ENCODE measurements at regions not wholly inside any gene's neighbourhood (a gene's known extent, or its start where the extent isn't known, plus 50 kb on each side); places are given as distances from the start of the nearest gene placed in this dataset.

DNA sequence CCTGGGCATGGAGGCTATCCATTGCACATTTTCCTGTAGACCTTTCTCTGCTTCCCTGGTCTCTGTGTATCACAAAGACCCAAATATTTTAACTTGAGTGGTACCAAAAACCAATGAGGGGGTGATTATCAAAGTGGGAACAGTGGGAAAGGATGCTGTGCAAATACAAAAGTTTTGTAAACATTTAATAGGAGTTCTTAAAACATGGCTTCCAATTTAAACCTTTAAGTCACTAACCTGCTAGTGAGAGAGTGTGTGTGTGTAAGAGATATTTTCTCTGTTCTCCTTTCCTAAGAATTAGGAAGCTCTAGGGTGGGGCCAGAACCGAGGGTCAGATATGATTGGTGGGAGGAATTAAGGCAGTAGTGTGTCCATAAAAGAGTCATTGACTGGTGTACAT lies 64.5 kb upstream of the ARHGAP5 start:
- H2AFZ ChIP-seq (ENCODE audit: low read depth, low read length): no peak overlapping the region
- Mint-ChIP-seq H3K9me3 (ENCODE audit: unreplicated experiment) (no peaks in the 10 kb centered on the region), H3K4me1 (ENCODE audit: low read depth, unreplicated experiment) (peaks cover 33% of the 10 kb centered on the region), H3K27me3 (ENCODE audit: low read depth, unreplicated experiment) (no peaks in the 10 kb centered on the region), H3K36me3 (ENCODE audit: low read depth, unreplicated experiment) (no peaks in the 10 kb centered on the region), H3K27ac (ENCODE audit: unreplicated experiment) (no peak overlapping the region), H3K4me3 (ENCODE audit: unreplicated experiment) (no peak overlapping the region)
- peaks cover 11% of the 10 kb centered on the region for H3K4me1 ChIP-seq (ENCODE audit: insufficient read depth, low read length)
- no peak overlapping the region for H3K27ac ChIP-seq (ENCODE audit: low read depth, low read length)
- H3K79me2 ChIP-seq (ENCODE audit: insufficient read depth, low read length): no peaks in the 10 kb centered on the region
- H3K36me3 ChIP-seq (ENCODE audit: insufficient read depth, low read length): no peaks in the 10 kb centered on the region
- H3K27me3 ChIP-seq (ENCODE audit: insufficient read depth, low read length): no peaks in the 10 kb centered on the region
- H3K9me3 ChIP-seq (ENCODE audit: insufficient read depth, low read depth, low read length): no peaks in the 10 kb centered on the region
- H4K20me1 ChIP-seq (ENCODE audit: insufficient read depth, low read length): no peaks in the 10 kb centered on the region
- DNase-seq (ENCODE audit: low read depth) (no peak), FAIRE-seq (no peak)
- no peak overlapping the region for H3K4me3 ChIP-seq (ENCODE audit: insufficient read depth, low read depth, low read length)
- no peak for TF ChIP-seq EZH2 (IDR thresholded peaks at IDR 0.05; ENCODE audit: insufficient read depth, low read length)
- TF ChIP-seq, protein P1, sequence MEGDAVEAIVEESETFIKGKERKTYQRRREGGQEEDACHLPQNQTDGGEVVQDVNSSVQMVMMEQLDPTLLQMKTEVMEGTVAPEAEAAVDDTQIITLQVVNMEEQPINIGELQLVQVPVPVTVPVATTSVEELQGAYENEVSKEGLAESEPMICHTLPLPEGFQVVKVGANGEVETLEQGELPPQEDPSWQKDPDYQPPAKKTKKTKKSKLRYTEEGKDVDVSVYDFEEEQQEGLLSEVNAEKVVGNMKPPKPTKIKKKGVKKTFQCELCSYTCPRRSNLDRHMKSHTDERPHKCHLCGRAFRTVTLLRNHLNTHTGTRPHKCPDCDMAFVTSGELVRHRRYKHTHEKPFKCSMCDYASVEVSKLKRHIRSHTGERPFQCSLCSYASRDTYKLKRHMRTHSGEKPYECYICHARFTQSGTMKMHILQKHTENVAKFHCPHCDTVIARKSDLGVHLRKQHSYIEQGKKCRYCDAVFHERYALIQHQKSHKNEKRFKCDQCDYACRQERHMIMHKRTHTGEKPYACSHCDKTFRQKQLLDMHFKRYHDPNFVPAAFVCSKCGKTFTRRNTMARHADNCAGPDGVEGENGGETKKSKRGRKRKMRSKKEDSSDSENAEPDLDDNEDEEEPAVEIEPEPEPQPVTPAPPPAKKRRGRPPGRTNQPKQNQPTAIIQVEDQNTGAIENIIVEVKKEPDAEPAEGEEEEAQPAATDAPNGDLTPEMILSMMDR (IDR thresholded peaks at IDR 0.05; ENCODE audit: insufficient read depth, low read depth, low read length): no peak
- H3K4me2 ChIP-seq (ENCODE audit: low read length): no peak overlapping the region
- no peak overlapping the region for H3K9ac ChIP-seq (ENCODE audit: low read length)

DNA sequence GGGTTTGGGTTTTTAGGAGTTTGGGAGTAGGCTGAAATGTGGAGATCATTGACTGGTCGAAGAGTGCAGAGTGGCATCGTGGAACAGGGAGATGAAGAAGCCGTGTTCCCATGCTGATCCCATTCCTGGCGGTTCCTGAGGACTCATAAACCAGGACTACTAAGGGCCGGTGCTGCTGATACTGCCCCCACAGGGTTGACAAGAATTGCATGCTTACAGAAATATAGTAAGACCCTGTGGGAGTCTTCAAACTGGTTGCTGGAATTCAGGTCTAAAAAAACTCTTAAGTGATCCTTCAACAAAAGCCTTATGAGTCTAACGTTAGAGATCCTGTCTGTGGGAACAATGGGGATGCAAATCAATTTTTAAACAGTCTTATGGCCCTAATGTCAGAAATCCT lies 64.0 kb upstream of the ARHGAP5 start:
- Histone ChIP-seq H3K4me3 (ENCODE audit: insufficient read depth, low read depth, low read length) (no peak overlapping the region), H3K9me3 (ENCODE audit: insufficient read depth, low read depth, low read length) (no peaks in the 10 kb centered on the region), H3K36me3 (ENCODE audit: insufficient read depth, low read length) (no peaks in the 10 kb centered on the region), H3K79me2 (ENCODE audit: insufficient read depth, low read length) (no peaks in the 10 kb centered on the region), H3K4me2 (ENCODE audit: low read length) (no peak overlapping the region), H3K4me1 (ENCODE audit: insufficient read depth, low read length) (peaks cover 11% of the 10 kb centered on the region), H2AFZ (ENCODE audit: low read depth, low read length) (no peak overlapping the region), H3K27me3 (ENCODE audit: insufficient read depth, low read length) (no peaks in the 10 kb centered on the region), H3K9ac (ENCODE audit: low read length) (no peak overlapping the region), H4K20me1 (ENCODE audit: insufficient read depth, low read length) (no peaks in the 10 kb centered on the region), H3K27ac (ENCODE audit: low read depth, low read length) (no peak overlapping the region)
- FAIRE-seq (no peak), DNase-seq (ENCODE audit: low read depth) (no peak)
- Mint-ChIP-seq H3K36me3 (ENCODE audit: low read depth, unreplicated experiment) (no peaks in the 10 kb centered on the region), H3K27ac (ENCODE audit: unreplicated experiment) (no peak overlapping the region), H3K27me3 (ENCODE audit: low read depth, unreplicated experiment) (no peaks in the 10 kb centered on the region), H3K4me3 (ENCODE audit: unreplicated experiment) (no peak overlapping the region), H3K4me1 (ENCODE audit: low read depth, unreplicated experiment) (peaks cover 28% of the 10 kb centered on the region), H3K9me3 (ENCODE audit: unreplicated experiment) (no peaks in the 10 kb centered on the region)
- TF ChIP-seq, protein P1 (IDR thresholded peaks at IDR 0.05; ENCODE audit: insufficient read depth, low read depth, low read length): no peak
- TF ChIP-seq EZH2 (IDR thresholded peaks at IDR 0.05; ENCODE audit: insufficient read depth, low read length): no peak

DNA sequence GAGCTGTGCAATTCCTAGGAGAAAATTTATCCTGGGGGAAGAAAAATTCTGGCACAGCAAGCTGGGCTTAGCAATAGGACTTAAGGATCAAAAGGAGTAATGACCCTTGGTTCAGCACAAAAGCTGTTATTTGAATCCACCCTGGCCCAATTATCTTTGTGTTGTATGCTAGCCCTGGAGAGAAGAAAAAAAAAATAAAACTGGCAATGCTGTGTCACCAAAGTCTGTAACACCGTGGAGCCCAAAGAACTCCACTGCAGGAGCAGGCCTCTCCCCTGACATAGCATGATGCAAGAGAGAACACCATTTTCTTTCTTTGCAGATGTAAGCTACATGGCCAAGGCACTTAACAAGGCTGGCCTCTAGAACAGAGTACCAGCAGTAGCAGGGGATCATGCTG lies 63.0 kb upstream of the ARHGAP5 start:
- no peaks in the 10 kb centered on the region for H3K79me2 ChIP-seq (ENCODE audit: insufficient read depth, low read length)
- no peak overlapping the region for H3K4me2 ChIP-seq (ENCODE audit: low read length)
- no peaks in the 10 kb centered on the region for H4K20me1 ChIP-seq (ENCODE audit: insufficient read depth, low read length)
- H3K27me3 ChIP-seq (ENCODE audit: insufficient read depth, low read length): no peaks in the 10 kb centered on the region
- no peak overlapping the region for H2AFZ ChIP-seq (ENCODE audit: low read depth, low read length)
- no peak overlapping the region for H3K4me3 ChIP-seq (ENCODE audit: insufficient read depth, low read depth, low read length)
- no peak overlapping the region for H3K9ac ChIP-seq (ENCODE audit: low read length)
- Mint-ChIP-seq H3K36me3 (ENCODE audit: low read depth, unreplicated experiment) (no peaks in the 10 kb centered on the region), H3K4me1 (ENCODE audit: low read depth, unreplicated experiment) (peaks cover 27% of the 10 kb centered on the region), H3K9me3 (ENCODE audit: unreplicated experiment) (no peaks in the 10 kb centered on the region), H3K27me3 (ENCODE audit: low read depth, unreplicated experiment) (no peaks in the 10 kb centered on the region), H3K27ac (ENCODE audit: unreplicated experiment) (no peak overlapping the region), H3K4me3 (ENCODE audit: unreplicated experiment) (no peak overlapping the region)
- H3K27ac ChIP-seq (ENCODE audit: low read depth, low read length): no peak overlapping the region
- no peaks in the 10 kb centered on the region for H3K36me3 ChIP-seq (ENCODE audit: insufficient read depth, low read length)
- no peak for DNase-seq (ENCODE audit: low read depth)
- H3K4me1 ChIP-seq (ENCODE audit: insufficient read depth, low read length): peaks cover 11% of the 10 kb centered on the region
- TF ChIP-seq, protein P1 (IDR thresholded peaks at IDR 0.05; ENCODE audit: insufficient read depth, low read depth, low read length): no peak
- no peak for TF ChIP-seq EZH2 (IDR thresholded peaks at IDR 0.05; ENCODE audit: insufficient read depth, low read length)
- no peaks in the 10 kb centered on the region for H3K9me3 ChIP-seq (ENCODE audit: insufficient read depth, low read depth, low read length)
- FAIRE-seq: no peak
